KMS-11 (cell line): ENCODE measurements at regions not wholly inside any gene's neighbourhood (a gene's known extent, or its start where the extent isn't known, plus 50 kb on each side); places are given as distances from the start of the nearest gene placed in this dataset.

Experiments used
- H2AFZ ChIP-seq: fragments of 200-600 bp; sonication (generic); 2 replicates; pipeline ENCODE4 v1.6.1; 2016; ENCODE audit warnings: antibody characterized with exemption, mixed run types, low read depth
- H3K27ac ChIP-seq: fragments of 200-600 bp; sonication (generic); 2 replicates; pipeline ENCODE4 v1.6.1; 2016; ENCODE audit warnings: mild to moderate bottlenecking, mixed run types
- H3K27me3 ChIP-seq: fragments of 200-600 bp; sonication (generic); 2 replicates; pipeline ENCODE4 v1.6.1; 2017; ENCODE audit warnings: mild to moderate bottlenecking, low read depth, mixed run types, moderate library complexity; ENCODE audit not compliant: insufficient read depth
- H3K36me3 ChIP-seq: fragments of 200-600 bp; sonication (generic); 2 replicates; pipeline ENCODE4 v1.6.1; 2017; ENCODE audit warnings: mild to moderate bottlenecking, mixed run types; ENCODE audit not compliant: insufficient read depth
- H3K4me1 ChIP-seq: fragments of 200-600 bp; sonication (generic); 2 replicates; pipeline ENCODE4 v1.6.1; 2016; ENCODE audit warnings: mild to moderate bottlenecking, low read depth, mixed run types; ENCODE audit not compliant: poor library complexity, severe bottlenecking
- H3K4me2 ChIP-seq: fragments of 200-600 bp; sonication (generic); 2 replicates; pipeline ENCODE4 v1.7.0; 2016; ENCODE audit warnings: mild to moderate bottlenecking, mixed run types
- H3K4me3 ChIP-seq: fragments of 200-600 bp; sonication (generic); IDR thresholded peaks from 2 replicates; pipeline ENCODE4 v1.6.1; 2017; ENCODE audit warnings: low read depth, low read length, mixed read lengths; ENCODE audit not compliant: insufficient read depth
- H3K79me2 ChIP-seq: fragments of 200-600 bp; sonication (generic); 2 replicates; pipeline ENCODE4 v1.6.1; 2016; ENCODE audit warnings: low read depth, mixed run types; ENCODE audit not compliant: insufficient read depth
- H3K9ac ChIP-seq: fragments of 200-600 bp; sonication (generic); 2 replicates; pipeline ENCODE4 v1.6.1; 2016; ENCODE audit warnings: mild to moderate bottlenecking, mixed run types
- H4K20me1 ChIP-seq: fragments of 200-600 bp; sonication (generic); 2 replicates; pipeline ENCODE4 v1.6.1; 2016; ENCODE audit warnings: mild to moderate bottlenecking, mixed run types; ENCODE audit not compliant: insufficient read depth
- TF ChIP-seq, protein P1 (sequence below): fragments of 200-600 bp; sonication (generic); conservative IDR thresholded peaks from 2 replicates; pipeline ENCODE4 v1.6.1; 2017; ENCODE audit warnings: low read depth, mild to moderate bottlenecking, antibody characterized with exemption, low read length, moderate library complexity, mixed read lengths

DNA sequence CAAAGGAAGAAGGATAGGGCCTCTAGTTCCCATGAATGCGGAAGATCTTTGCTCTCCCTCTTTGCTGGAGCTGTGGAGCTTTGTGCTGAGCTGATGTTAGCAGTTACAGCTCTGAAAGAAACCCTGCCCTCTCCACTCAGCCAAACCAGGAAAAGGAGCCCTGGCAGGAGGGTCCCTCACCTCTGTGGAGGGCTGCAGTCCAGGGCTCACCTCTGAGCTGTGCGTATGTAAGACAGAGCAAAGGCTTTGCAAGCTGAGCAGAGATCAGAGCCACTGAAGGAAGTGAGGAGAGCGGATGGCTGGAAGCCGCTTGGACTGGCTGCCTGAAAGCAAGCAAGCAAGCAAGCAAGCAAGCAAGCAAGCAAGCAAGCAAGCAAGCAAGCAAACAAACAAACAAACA lies 84.7 kb downstream of the RAMP3 start:
- Histone ChIP-seq H3K36me3 (no peaks in the 10 kb centered on the region), H4K20me1 (no peaks in the 10 kb centered on the region), H3K4me2 (no peak overlapping the region), H2AFZ (no peak overlapping the region), H3K79me2 (no peaks in the 10 kb centered on the region), H3K4me1 (no peaks in the 10 kb centered on the region), H3K4me3 (no peak overlapping the region), H3K27ac (no peak overlapping the region), H3K9ac (no peak overlapping the region), H3K27me3 (no peaks in the 10 kb centered on the region)
- TF ChIP-seq, protein P1, sequence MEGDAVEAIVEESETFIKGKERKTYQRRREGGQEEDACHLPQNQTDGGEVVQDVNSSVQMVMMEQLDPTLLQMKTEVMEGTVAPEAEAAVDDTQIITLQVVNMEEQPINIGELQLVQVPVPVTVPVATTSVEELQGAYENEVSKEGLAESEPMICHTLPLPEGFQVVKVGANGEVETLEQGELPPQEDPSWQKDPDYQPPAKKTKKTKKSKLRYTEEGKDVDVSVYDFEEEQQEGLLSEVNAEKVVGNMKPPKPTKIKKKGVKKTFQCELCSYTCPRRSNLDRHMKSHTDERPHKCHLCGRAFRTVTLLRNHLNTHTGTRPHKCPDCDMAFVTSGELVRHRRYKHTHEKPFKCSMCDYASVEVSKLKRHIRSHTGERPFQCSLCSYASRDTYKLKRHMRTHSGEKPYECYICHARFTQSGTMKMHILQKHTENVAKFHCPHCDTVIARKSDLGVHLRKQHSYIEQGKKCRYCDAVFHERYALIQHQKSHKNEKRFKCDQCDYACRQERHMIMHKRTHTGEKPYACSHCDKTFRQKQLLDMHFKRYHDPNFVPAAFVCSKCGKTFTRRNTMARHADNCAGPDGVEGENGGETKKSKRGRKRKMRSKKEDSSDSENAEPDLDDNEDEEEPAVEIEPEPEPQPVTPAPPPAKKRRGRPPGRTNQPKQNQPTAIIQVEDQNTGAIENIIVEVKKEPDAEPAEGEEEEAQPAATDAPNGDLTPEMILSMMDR = no peak

DNA sequence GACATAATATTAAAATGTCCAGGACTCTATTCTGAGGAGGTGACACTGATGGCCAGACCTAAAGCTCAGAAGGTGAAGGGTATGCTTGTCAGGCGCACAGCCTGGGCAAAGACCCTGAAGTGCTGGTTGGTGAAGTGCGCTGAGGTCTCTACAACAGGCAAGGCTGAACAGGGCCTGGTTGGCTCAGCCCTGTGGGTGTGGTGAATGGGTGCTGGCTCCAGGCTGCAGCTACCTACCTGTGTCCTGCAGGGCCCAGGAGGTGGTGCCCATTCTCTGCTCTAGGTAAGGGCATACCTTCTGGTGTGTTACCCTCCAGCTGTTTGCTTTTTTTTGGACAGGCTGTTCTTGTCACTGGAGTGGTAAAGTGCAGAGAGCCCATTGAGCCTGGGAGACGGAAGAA lies 85.1 kb downstream of the RAMP3 start:
- no peaks in the 10 kb centered on the region for H3K27me3 ChIP-seq
- H3K79me2 ChIP-seq = no peaks in the 10 kb centered on the region
- no peak overlapping the region for H3K9ac ChIP-seq
- no peak overlapping the region for H2AFZ ChIP-seq
- no peak overlapping the region for H3K4me2 ChIP-seq
- H4K20me1 ChIP-seq = no peaks in the 10 kb centered on the region
- no peaks in the 10 kb centered on the region for H3K36me3 ChIP-seq
- no peak overlapping the region for H3K4me3 ChIP-seq
- H3K27ac ChIP-seq = no peak overlapping the region
- no peaks in the 10 kb centered on the region for H3K4me1 ChIP-seq
- TF ChIP-seq, protein P1 = no peak

DNA sequence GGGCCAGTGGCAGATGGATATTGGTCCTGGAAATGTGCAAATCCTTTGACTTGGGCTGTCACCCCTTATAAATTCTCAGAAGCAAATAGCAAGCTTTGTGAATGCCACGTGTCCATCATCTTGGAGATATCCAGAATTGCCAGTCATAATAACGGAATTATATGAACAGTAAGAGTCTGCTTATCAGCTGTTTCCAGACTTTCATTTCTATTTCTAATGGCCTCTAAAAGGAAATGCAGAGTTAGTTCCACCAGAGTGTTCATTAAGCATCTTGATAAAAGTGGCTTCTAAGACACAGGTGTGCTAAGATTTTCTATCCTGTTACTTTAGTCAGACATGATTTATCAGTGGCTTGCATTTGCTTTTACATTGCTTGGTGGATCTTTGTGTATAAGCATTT lies 87.4 kb downstream of the RAMP3 start:
- H3K36me3 ChIP-seq = no peaks in the 10 kb centered on the region
- H3K4me1 ChIP-seq = no peaks in the 10 kb centered on the region
- H3K9ac ChIP-seq = no peak overlapping the region
- H3K79me2 ChIP-seq = no peaks in the 10 kb centered on the region
- H4K20me1 ChIP-seq = no peaks in the 10 kb centered on the region
- H3K4me2 ChIP-seq = no peak overlapping the region
- no peak overlapping the region for H3K27ac ChIP-seq
- H3K4me3 ChIP-seq = no peak overlapping the region
- TF ChIP-seq, protein P1 = no peak
- no peaks in the 10 kb centered on the region for H3K27me3 ChIP-seq
- no peak overlapping the region for H2AFZ ChIP-seq

DNA sequence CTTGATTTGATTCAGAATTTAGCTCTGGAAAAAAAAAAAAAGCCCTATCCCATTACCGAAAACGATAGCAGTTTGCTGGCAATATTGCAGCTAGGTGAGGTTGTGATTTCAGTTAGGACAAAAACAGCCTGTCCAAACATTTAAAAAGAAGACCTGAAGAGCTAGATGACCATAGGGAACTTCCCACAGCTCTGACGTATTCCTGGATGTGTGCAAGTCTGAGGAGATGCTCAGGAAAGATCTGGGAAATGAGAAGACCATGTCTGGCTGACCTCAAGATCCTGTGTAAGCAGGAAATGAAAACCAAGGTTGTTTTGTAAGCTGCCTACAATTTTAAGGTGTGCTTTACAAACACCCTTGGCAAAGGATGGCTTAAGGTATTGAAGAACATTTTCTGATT lies 88.7 kb downstream of the RAMP3 start:
- H3K4me2 ChIP-seq = no peak overlapping the region
- no peaks in the 10 kb centered on the region for H3K79me2 ChIP-seq
- H3K27me3 ChIP-seq = no peaks in the 10 kb centered on the region
- no peak overlapping the region for H2AFZ ChIP-seq
- H4K20me1 ChIP-seq = no peaks in the 10 kb centered on the region
- H3K27ac ChIP-seq = no peak overlapping the region
- TF ChIP-seq, protein P1 = no peak
- H3K4me3 ChIP-seq = no peak overlapping the region
- H3K4me1 ChIP-seq = no peaks in the 10 kb centered on the region
- H3K36me3 ChIP-seq = no peaks in the 10 kb centered on the region
- H3K9ac ChIP-seq = no peak overlapping the region

DNA sequence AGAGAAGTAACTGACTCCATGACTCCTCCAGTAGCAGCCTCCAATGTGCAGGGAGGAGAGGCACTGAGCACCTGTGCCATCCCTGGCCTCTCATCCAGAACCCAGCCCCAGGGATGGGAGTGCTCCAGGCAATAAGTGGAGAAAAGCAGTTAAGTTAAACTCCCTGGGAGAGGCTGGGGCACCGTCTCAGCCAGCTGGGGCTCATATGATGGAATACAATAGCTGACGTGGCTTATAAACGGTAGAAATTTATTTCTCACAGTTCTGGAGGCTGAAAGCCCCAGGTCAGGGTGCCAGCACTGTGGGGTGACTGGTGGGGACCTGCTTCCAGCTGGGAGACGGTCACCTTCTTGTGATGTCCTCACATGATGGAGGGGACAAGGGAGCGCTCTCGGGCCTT lies 94.7 kb downstream of the RAMP3 start:
- H3K27me3 ChIP-seq = no peaks in the 10 kb centered on the region
- no peak overlapping the region for H3K4me3 ChIP-seq
- no peaks in the 10 kb centered on the region for H3K4me1 ChIP-seq
- no peaks in the 10 kb centered on the region for H4K20me1 ChIP-seq
- TF ChIP-seq, protein P1 = no peak
- H3K4me2 ChIP-seq = no peak overlapping the region
- H3K27ac ChIP-seq = no peak overlapping the region
- H3K36me3 ChIP-seq = no peaks in the 10 kb centered on the region
- no peak overlapping the region for H2AFZ ChIP-seq
- no peaks in the 10 kb centered on the region for H3K79me2 ChIP-seq
- H3K9ac ChIP-seq = no peak overlapping the region
